Stromal cell of bone marrow (primary cell): ENCODE measurements at regions not wholly inside any gene's neighbourhood (a gene's known extent, or its start where the extent isn't known, plus 50 kb on each side); places are given as distances from the start of the nearest gene placed in this dataset.
"Not testable (repeated sequence)": the region's sequence is repeated elsewhere in the genome, so short reads cannot be mapped to it uniquely, and the experiment has no call there.

Source experiments
- DNase-seq: peaks from one replicate; pipeline ENCODE4 v3.0.0-alpha.2; 2012; ENCODE audit warnings: low read depth

GRCh38 chr4:26241179-26241578 lies 79.6 kb upstream of the RBPJ start:
- no peak for DNase-seq

- no peak for DNase-seq
Observed at GRCh38 chr4:26242451-26242850, 78.4 kb upstream of the RBPJ start.

- DNase-seq, result not testable (repeated sequence)
Observed at GRCh38 chr4:26244138-26244537, 76.7 kb upstream of the RBPJ start.

DNA sequence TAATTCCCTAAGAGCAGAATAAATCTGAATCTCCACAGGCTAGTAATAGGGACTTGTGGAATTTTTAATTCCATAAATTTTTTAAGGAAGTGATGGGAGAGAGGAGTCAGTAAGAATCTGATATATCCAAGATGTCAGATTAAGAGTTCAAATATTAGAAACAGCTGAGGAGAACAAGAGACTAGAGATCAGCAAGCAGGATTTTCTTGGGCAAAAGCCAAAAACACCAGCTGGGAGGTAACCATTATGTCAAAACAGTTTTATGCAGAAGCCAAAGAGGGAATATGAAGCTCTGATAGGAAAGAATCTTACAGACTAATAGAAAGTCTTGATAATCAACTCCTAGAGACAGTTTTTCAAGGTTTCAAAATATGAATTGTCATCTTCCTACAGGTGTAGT lies 72.2 kb upstream of the RBPJ start:
- DNase-seq, result peak; percentile 25

GRCh38 chr4:26252349-26253025 lies 68.3 kb upstream of the RBPJ start:
- no peak for DNase-seq

DNA sequence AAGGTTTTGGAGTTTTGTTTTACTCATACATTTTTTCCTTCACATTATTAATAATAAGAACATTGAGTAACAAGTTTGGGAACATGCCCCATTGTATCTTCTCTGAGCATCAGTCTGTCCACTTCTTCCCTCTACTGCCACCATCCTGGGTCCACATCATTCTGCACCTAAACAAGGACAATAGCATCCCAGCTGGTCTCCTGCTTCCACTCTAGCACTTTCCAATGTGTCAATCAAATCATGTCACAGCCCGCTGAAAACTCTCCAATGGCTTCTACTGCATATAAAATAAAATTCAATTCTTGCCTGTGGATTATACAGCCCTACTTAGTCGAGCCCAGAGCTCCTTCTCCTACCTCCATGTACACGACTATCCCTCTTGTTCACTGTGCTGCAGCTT lies 66.8 kb upstream of the RBPJ start:
- DNase-seq, result no peak

DNA sequence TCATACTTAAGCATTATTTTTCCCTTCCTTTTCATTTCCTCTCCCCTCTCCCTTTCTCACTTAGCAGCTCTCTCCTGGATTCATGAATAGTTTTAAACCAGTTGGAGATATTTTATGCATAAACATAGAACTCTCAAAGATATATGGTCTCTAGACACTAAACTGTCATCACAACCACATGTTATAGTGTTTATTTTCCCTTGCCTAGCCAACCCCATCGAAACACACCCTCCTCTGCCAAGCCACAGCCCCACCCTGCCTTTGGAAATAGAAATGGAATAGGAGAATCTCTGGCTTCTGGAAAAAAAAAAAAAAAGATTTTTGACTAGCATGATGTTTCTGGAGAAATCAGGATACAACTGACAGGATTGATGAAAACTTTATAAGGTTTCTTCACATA lies 64.8 kb upstream of the RBPJ start:
- DNase-seq, result peak; percentile 77

- not testable (repeated sequence) for DNase-seq
Observed at GRCh38 chr4:26257444-26257843, 63.4 kb upstream of the RBPJ start.

DNA sequence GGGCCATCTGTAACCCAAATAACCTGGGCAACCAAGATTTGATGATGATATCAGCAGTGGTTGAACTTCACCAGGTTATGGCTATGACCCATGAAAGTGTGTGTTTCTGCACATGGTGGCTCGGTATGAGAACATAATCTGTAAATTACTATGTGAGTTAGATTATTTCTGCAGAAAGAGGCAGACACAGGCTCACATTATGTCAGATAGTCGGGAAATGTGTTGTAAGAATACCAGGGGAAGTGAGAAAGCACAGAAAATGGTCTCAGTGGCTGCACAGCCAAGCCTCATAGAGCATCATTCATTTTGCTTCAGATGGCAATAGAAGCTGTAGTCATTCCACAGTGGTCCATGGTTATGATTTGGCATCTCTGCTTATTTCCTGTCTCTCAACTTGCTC lies 63.0 kb upstream of the RBPJ start:
- no peak for DNase-seq

DNA sequence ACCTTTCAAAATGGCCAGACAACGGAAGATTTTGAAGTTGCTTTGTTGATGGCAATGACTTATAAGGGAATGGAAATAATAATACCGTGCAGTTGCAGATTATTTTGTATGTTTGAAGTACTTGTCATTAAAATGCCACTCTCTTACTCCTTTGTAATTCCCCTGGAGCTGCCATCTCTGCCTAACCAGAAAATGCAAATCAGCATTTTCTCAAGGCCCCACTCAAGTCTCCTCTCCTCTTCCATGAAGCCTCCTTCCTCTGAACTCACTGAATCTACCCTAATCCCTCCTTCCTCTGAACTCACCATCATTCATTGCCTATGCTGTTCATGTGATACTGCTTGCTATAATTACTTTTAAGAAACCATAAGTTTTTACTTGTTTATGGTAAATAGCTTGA lies 60.2 kb upstream of the RBPJ start:
- DNase-seq, result no peak

GRCh38 chr4:26261405-26261804 lies 59.4 kb upstream of the RBPJ start:
- no peak for DNase-seq

DNA sequence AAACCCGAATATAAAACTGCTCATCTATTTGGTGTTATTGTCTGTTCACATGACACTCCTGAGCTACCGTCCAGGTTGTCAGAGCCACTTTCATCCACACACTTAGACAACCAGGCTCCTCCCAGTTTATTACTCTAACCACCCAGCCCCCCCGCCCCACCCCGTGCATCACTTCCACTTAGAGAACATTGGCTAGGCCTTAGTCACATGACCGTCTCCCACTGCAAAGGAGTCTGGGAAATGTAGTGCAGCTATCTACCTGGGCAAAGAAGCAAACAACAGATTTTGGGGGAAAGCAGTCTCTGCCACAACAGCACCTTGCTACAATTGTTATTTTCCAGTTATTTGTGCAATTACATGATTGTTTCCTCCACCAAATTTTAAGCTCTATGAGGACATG lies 57.6 kb upstream of the RBPJ start:
- DNase-seq, result no peak

DNA sequence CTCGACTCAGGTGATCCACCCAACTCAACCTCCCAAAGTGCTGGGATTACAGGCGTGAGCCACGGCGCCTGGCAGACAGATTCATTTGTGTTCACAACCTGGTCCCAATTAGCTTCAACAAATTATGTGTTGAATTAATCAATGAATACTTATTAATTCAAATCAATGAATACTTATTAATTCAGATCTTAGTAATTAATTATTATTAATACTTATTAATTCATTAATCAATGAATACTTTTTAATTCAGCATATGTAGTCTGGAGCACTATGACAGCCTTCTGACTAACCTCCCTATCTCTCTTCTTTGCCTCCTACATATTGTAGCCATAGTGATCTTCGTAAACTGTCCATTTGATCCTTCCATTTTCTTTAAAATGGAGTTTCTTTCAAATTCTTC lies 56.7 kb upstream of the RBPJ start:
- DNase-seq, result no peak

GRCh38 chr4:26267087-26267486 lies 53.7 kb upstream of the RBPJ start:
- DNase-seq, result peak; percentile 93

DNA sequence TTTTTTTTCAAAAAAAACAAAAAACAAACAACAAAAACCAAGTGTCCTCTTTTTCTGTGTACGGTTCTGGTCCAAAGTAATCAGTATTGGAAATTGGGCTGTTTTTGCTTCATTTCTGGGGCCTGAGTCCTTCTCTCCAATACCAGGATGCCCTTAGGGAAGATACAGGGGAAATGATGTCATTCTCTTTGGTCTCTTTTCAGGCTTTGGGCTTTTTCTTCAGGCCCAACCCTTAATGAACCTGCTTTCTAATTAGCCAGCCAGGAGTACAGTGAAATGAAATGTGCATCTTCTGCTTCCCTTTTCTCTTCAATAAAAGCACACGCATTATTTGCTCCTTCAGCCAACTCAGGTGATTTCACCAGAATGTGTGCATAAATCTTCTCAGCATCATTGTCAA lies 52.6 kb upstream of the RBPJ start:
- DNase-seq, result no peak

GRCh38 chr4:26269038-26269437 lies 51.8 kb upstream of the RBPJ start:
- DNase-seq, result no peak
